ENCODE measurements at regions not wholly inside any gene's neighbourhood (a gene's known extent, or its start where the extent isn't known, plus 50 kb on each side); places are given as distances from the start of the nearest gene placed in this dataset.

- no peak overlapping the region for H2BK12ac ChIP-seq (ENCODE audit: insufficient read length, low read depth, low read length)
- Mint-ChIP-seq H3K36me3 (ENCODE audit: insufficient read depth in 1 of 3, low read depth in 3 of 3) (peaks cover 0 to 2% (median 0%) of the 10 kb centered on the region in 3 experiments; a peak in 1 of 7 replicates), H3K4me1 (no peaks in the 10 kb centered on the region), H3K27me3 (ENCODE audit: low read depth) (no peaks in the 10 kb centered on the region), H3K4me3 (no peak overlapping the region), H3K27ac (no peak overlapping the region), H3K9me3 (no peaks in the 10 kb centered on the region)
- no peak overlapping the region for H4K8ac ChIP-seq (replicated peaks; ENCODE audit: insufficient read length, low read depth, low read length)
- WGBS (ENCODE audit: extremely low coverage, insufficient read length, low lambda C conversion rate) = no CpG with 5 or more reads among the region's 2 CpGs
- no peaks in the 10 kb centered on the region for H3K4me1 ChIP-seq (ENCODE audit: insufficient read depth, low read length)
- no peaks in the 10 kb centered on the region for H3K79me2 ChIP-seq (ENCODE audit: insufficient read depth, low read length)
- H3K9ac ChIP-seq (ENCODE audit: extremely low read depth, insufficient read length, low read length) = no peak overlapping the region
- no peak overlapping the region for H3K56ac ChIP-seq (ENCODE audit: insufficient read length, low read depth, low read length)
- no peak overlapping the region for H3K4ac ChIP-seq (ENCODE audit: low read depth, low read length)
- H3T11ph ChIP-seq (ENCODE audit: low read length) = no peak overlapping the region
- H3K18ac ChIP-seq (ENCODE audit: insufficient read length, low read depth, low read length) = no peak overlapping the region
- no peak overlapping the region for H2BK15ac ChIP-seq (ENCODE audit: low read depth, low read length)
- no peak overlapping the region for H2AFZ ChIP-seq (ENCODE audit: low read length)
- no peak overlapping the region for H3K23ac ChIP-seq (ENCODE audit: insufficient read length, low read depth, low read length)
- no peak overlapping the region for H2AK5ac ChIP-seq (ENCODE audit: insufficient read length, low read length)
- no peak for TF ChIP-seq CTCF (conservative IDR thresholded peaks at IDR 0.05)
- H4K91ac ChIP-seq (ENCODE audit: insufficient read length, low read depth, low read length) = no peak overlapping the region
- H4K20me1 ChIP-seq (ENCODE audit: control insufficient read depth, insufficient read depth, insufficient read length) = no peaks in the 10 kb centered on the region
- no peak overlapping the region for H4K5ac ChIP-seq (ENCODE audit: insufficient read length, low read depth, low read length)
- no peak overlapping the region for H2BK120ac ChIP-seq (ENCODE audit: low read depth, low read length, poor library complexity, severe bottlenecking)
- no peak overlapping the region for H3K14ac ChIP-seq (ENCODE audit: insufficient read depth, low read length)
- no peak for DNase-seq
- no peak overlapping the region for H3K4me2 ChIP-seq (ENCODE audit: insufficient read depth, insufficient read length, low read length)
- no peak overlapping the region for H2BK5ac ChIP-seq (ENCODE audit: insufficient read length, low read length)
- H2BK20ac ChIP-seq (ENCODE audit: low read depth, low read length, poor library complexity, severe bottlenecking) = no peak overlapping the region
- no peaks in the 10 kb centered on the region for H3K27me3 ChIP-seq (ENCODE audit: insufficient read depth, low read length)
- H3K27ac ChIP-seq (ENCODE audit: insufficient read length, low read depth, low read length) = no peak overlapping the region
- H3K9me3 ChIP-seq (ENCODE audit: control insufficient read depth, low read depth, low read length) = no peaks in the 10 kb centered on the region
- H3K23me2 ChIP-seq (ENCODE audit: insufficient read length, low read depth, low read length, poor library complexity, severe bottlenecking) = no peaks in the 10 kb centered on the region
- H3K79me1 ChIP-seq (ENCODE audit: insufficient read depth, low read depth, low read length, poor library complexity, severe bottlenecking) = no peaks in the 10 kb centered on the region
These were observed 993.1 kb downstream of the RPA4 start for GRCh38 chrX:97876697-97877407.

All from H9 (cell line).